Endothelial cell of umbilical vein (primary cell): ENCODE measurements at regions not wholly inside any gene's neighbourhood (a gene's known extent, or its start where the extent isn't known, plus 50 kb on each side); places are given as distances from the start of the nearest gene placed in this dataset.

Source experiments
- BruUV-seq: library from RNA; stranded (reverse); fragments of 400-500 nt; replicated peaks from 2 replicates; lab custom pipeline; 2021; lab: Mats Ljungman, UMichigan
- CTCF ChIA-PET: fragments of 300-600, 350-600 bp; sonication (Branson Sonifier 250); formaldehyde crosslinking; loops from one replicate; lab custom pipeline; 2021; ENCODE audit warnings: antibody characterized with exemption, inconsistent platforms; lab: Charles Lee
- POLR2A ChIA-PET: fragments of 300-600, 350-600 bp; sonication (Branson Sonifier 250); formaldehyde crosslinking; loops from one replicate; lab custom pipeline; 2021; ENCODE audit warnings: antibody characterized with exemption, inconsistent platforms; lab: Charles Lee
- DNase-seq: peaks from one replicate; pipeline ENCODE4 v3.0.0-alpha.2; 2011; ENCODE audit warnings: low read depth, low spot score
- FAIRE-seq: peaks from 2 replicates; lab custom pipeline; 2011; peaks lifted over from hg19 to GRCh38; lab: Jason Lieb, UNC
- H2AFZ ChIP-seq: 2 replicates; pipeline ENCODE4 v1.6.0; 2012; ENCODE audit warnings: low read depth, low read length, control low read depth, inconsistent platforms
- H3K27ac ChIP-seq: 2 replicates; pipeline ENCODE4 v1.5.1; 2011; ENCODE audit warnings: low read depth, mild to moderate bottlenecking, control low read depth, low read length, moderate library complexity; ENCODE audit not compliant: insufficient read depth
- H3K27me3 ChIP-seq, 2 experiments: 2 replicates each; pipeline versions ENCODE4 v1.6.0 to v1.6.1; 2011; ENCODE audit warnings: low read length in 2 of 2, mixed read lengths in 1 of 2; ENCODE audit not compliant: control insufficient read depth in 2 of 2, insufficient read depth in 2 of 2
- H3K36me3 ChIP-seq, 2 experiments: 2 replicates in 1 of 2; 3 replicates in 1 of 2; pipeline ENCODE4 v1.5.1; 2011; ENCODE audit warnings: low read length in 2 of 2, mild to moderate bottlenecking in 1 of 2, moderate library complexity in 1 of 2; ENCODE audit not compliant: control insufficient read depth in 2 of 2, insufficient read depth in 2 of 2; ENCODE audit errors: extremely low read depth in 1 of 2
- H3K4me1 ChIP-seq: 3 replicates; pipeline ENCODE4 v1.5.1; 2011; ENCODE audit warnings: mild to moderate bottlenecking, low read length; ENCODE audit not compliant: control insufficient read depth, insufficient read depth; ENCODE audit errors: extremely low read depth
- H3K4me2 ChIP-seq: 2 replicates; pipeline ENCODE4 v1.6.1; 2011; ENCODE audit warnings: low read length, control low read depth, mixed read lengths; ENCODE audit not compliant: insufficient read depth
- H3K4me3 ChIP-seq, 3 experiments: fragments of 200-600 bp in 1 of 3; sonication (generic), shearing (Covaris generic) in 1 of 3; replicated peaks in 1 of 3; 2 replicates each; pipeline ENCODE4 v1.5.1; 2011 to 2016; ENCODE audit warnings: control low read depth in 3 of 3, low read length in 3 of 3, mild to moderate bottlenecking in 2 of 3, inconsistent platforms in 1 of 3, low read depth in 1 of 3, moderate library complexity in 1 of 3; ENCODE audit not compliant: insufficient read depth in 1 of 3
- H3K79me2 ChIP-seq: 2 replicates; pipeline ENCODE4 v1.6.0; 2012; ENCODE audit warnings: low read length, inconsistent platforms; ENCODE audit not compliant: control insufficient read depth, insufficient read depth
- H3K9ac ChIP-seq: replicated peaks from 2 replicates; pipeline ENCODE3; 2011; ENCODE audit warnings: low read length, control low read depth; ENCODE audit not compliant: insufficient read depth; ENCODE audit errors: extremely low read depth
- H3K9me1 ChIP-seq: replicated peaks from 3 replicates; pipeline ENCODE4 v1.6.0; 2011; ENCODE audit warnings: mild to moderate bottlenecking, low read length; ENCODE audit not compliant: control insufficient read depth, insufficient read depth; ENCODE audit errors: extremely low read depth
- H3K9me3 ChIP-seq: replicated peaks from 2 replicates; pipeline ENCODE4 v1.5.1; 2012; ENCODE audit warnings: low read length, inconsistent platforms; ENCODE audit not compliant: control insufficient read depth, insufficient read depth
- H4K20me1 ChIP-seq: replicated peaks from 2 replicates; pipeline ENCODE3; 2011; ENCODE audit warnings: mild to moderate bottlenecking, low read length; ENCODE audit not compliant: control insufficient read depth, insufficient read depth; ENCODE audit errors: extremely low read depth
- EZH2 ChIP-seq: IDR thresholded peaks from 2 replicates; pipeline ENCODE4 v1.6.1; 2012; ENCODE audit warnings: borderline replicate concordance, low read depth, mild to moderate bottlenecking, moderate library complexity, low read length, inconsistent platforms; ENCODE audit not compliant: severe bottlenecking
- FOS ChIP-seq: IDR thresholded peaks from 2 replicates; pipeline ENCODE4 v1.6.1; 2011; ENCODE audit warnings: mild to moderate bottlenecking, low read length, moderate library complexity, borderline replicate concordance; ENCODE audit not compliant: insufficient read depth
- GATA2 ChIP-seq: IDR thresholded peaks from 2 replicates; pipeline ENCODE4 v1.7.0; 2011; ENCODE audit warnings: low read depth, mild to moderate bottlenecking, moderate library complexity, mixed read lengths, low read length; ENCODE audit not compliant: insufficient read length, insufficient read depth
- JUN ChIP-seq: IDR thresholded peaks from 2 replicates; pipeline ENCODE4 v1.6.1; 2011; ENCODE audit warnings: borderline replicate concordance, low read depth; ENCODE audit not compliant: insufficient read length, insufficient read depth
- MAX ChIP-seq: IDR thresholded peaks from 2 replicates; pipeline ENCODE4 v1.6.1; 2011; ENCODE audit not compliant: insufficient read depth, insufficient read length
- MYC ChIP-seq: IDR thresholded peaks from one replicate; pipeline ENCODE4 v1.6.1; 2011; ENCODE audit warnings: mild to moderate bottlenecking, low read depth, low read length
- POLR2A ChIP-seq: IDR thresholded peaks from 2 replicates; pipeline ENCODE4 v1.6.1; 2012; ENCODE audit warnings: low read depth, mild to moderate bottlenecking, control low read depth, low read length
- POLR2AphosphoS5 ChIP-seq: IDR thresholded peaks from 2 replicates; pipeline ENCODE4 v1.6.1; 2012; ENCODE audit warnings: low read depth, mild to moderate bottlenecking, control low read depth, low read length, moderate library complexity; ENCODE audit not compliant: insufficient read depth
- dilution Hi-C: fragments of 300-500 bp; cut with MboI; formaldehyde crosslinking; loops from one replicate; pipeline ENCODE4 v1.15.0; 2019; ENCODE audit warnings: low sequenced_read_pairs; ENCODE audit not compliant: extremely low pct_ligation_motif_present
- intact Hi-C: fragments of 100-400 bp; cut with micrococcal nuclease; formaldehyde crosslinking; loops from one replicate; pipeline ENCODE4 v1.10.0; 2022
- TF ChIP-seq, protein P1 (sequence below), 2 donors: IDR thresholded peaks; 1 replicate in 1 of 2; 2 replicates in 1 of 2; pipeline ENCODE4 v1.5.1; 2011; ENCODE audit warnings: low read length in 2 of 2, mild to moderate bottlenecking in 2 of 2, moderate library complexity in 2 of 2, control low read depth in 1 of 2, inconsistent platforms in 1 of 2, low read depth in 1 of 2; ENCODE audit not compliant: insufficient read depth in 1 of 2; ENCODE audit errors: extremely low read depth in 1 of 2

GRCh38 chr5:98570010-98570409 lies 203.5 kb upstream of the RGMB start:
- ChIA-PET POLR2A (no interaction called here), CTCF (no interaction called here)
- TF ChIP-seq EZH2 (no peak), GATA2 (peak; percentile 16), FOS (peak; percentile 67)
- H3K4me3 ChIP-seq, result no peak overlapping the region
- FAIRE-seq (peak; percentile 58), DNase-seq (peak; percentile 52)
- no peak overlapping the region for H2AFZ ChIP-seq
- H3K27me3 ChIP-seq, result no peaks in the 10 kb centered on the region
- H3K4me1 ChIP-seq, result peaks cover 2% of the 10 kb centered on the region
- no peaks in the 10 kb centered on the region for H4K20me1 ChIP-seq
- no peaks in the 10 kb centered on the region for H3K79me2 ChIP-seq
- H3K4me2 ChIP-seq, result no peak overlapping the region
- no peaks in the 10 kb centered on the region for H3K9me3 ChIP-seq
- intact Hi-C loops (no loop called here), dilution Hi-C loops (no loop called here)
- no peaks in the 10 kb centered on the region for H3K9me1 ChIP-seq
- H3K36me3 ChIP-seq, result no peaks in the 10 kb centered on the region
- no peak overlapping the region for H3K9ac ChIP-seq
- H3K27ac ChIP-seq, result no peak overlapping the region
- BruUV-seq, result no TSS peak

- no peaks in the 10 kb centered on the region for H3K36me3 ChIP-seq
- H3K79me2 ChIP-seq, result no peaks in the 10 kb centered on the region
- no peaks in the 10 kb centered on the region for H4K20me1 ChIP-seq
- ChIA-PET POLR2A (no interaction called here), CTCF (no interaction called here)
- TF ChIP-seq, protein P1, sequence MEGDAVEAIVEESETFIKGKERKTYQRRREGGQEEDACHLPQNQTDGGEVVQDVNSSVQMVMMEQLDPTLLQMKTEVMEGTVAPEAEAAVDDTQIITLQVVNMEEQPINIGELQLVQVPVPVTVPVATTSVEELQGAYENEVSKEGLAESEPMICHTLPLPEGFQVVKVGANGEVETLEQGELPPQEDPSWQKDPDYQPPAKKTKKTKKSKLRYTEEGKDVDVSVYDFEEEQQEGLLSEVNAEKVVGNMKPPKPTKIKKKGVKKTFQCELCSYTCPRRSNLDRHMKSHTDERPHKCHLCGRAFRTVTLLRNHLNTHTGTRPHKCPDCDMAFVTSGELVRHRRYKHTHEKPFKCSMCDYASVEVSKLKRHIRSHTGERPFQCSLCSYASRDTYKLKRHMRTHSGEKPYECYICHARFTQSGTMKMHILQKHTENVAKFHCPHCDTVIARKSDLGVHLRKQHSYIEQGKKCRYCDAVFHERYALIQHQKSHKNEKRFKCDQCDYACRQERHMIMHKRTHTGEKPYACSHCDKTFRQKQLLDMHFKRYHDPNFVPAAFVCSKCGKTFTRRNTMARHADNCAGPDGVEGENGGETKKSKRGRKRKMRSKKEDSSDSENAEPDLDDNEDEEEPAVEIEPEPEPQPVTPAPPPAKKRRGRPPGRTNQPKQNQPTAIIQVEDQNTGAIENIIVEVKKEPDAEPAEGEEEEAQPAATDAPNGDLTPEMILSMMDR (IDR thresholded peaks at IDR 0.05; ENCODE audit: extremely low read depth in 1 of 2, insufficient read depth in 1 of 2, low read depth in 1 of 2, low read length in 2 of 2), result no peak
- TF ChIP-seq EZH2 (no peak), MYC (no peak), MAX (no peak), JUN (no peak), GATA2 (no peak), POLR2AphosphoS5 (no peak), FOS (no peak), POLR2A (no peak)
- H3K27ac ChIP-seq, result no peak overlapping the region
- BruUV-seq, result no TSS peak
- intact Hi-C loops, result no loop called here
- DNase-seq (peak; percentile 56), FAIRE-seq (peak; percentile 55)
- peaks cover 2% of the 10 kb centered on the region for H3K4me1 ChIP-seq
- no peak overlapping the region for H2AFZ ChIP-seq
- H3K4me3 ChIP-seq, result no peak overlapping the region
- dilution Hi-C loops, result no loop called here
- H3K9me3 ChIP-seq, result no peaks in the 10 kb centered on the region
- H3K9ac ChIP-seq, result no peak overlapping the region
- H3K4me2 ChIP-seq, result no peak overlapping the region
- H3K27me3 ChIP-seq, result no peaks in the 10 kb centered on the region
- no peaks in the 10 kb centered on the region for H3K9me1 ChIP-seq
Observed at GRCh38 chr5:98570661-98571191, 202.7 kb upstream of the RGMB start.
